PC-3 (cell line): ENCODE measurements at regions not wholly inside any gene's neighbourhood (a gene's known extent, or its start where the extent isn't known, plus 50 kb on each side); places are given as distances from the start of the nearest gene placed in this dataset.

Experiments
- CTCF ChIP-seq: fragments of 300-600 bp; sonication (generic); conservative IDR thresholded peaks from 2 replicates; pipeline ENCODE4 v1.5.1; 2017; ENCODE audit warnings: antibody characterized with exemption, low read depth, mild to moderate bottlenecking, low read length
- EZH2phosphoT487 ChIP-seq: fragments of 300-600 bp; sonication (generic); IDR thresholded peaks from 2 replicates; pipeline ENCODE4 v1.6.1; 2018; ENCODE audit warnings: mild to moderate bottlenecking, antibody characterized with exemption, low read length, borderline replicate concordance

DNA sequence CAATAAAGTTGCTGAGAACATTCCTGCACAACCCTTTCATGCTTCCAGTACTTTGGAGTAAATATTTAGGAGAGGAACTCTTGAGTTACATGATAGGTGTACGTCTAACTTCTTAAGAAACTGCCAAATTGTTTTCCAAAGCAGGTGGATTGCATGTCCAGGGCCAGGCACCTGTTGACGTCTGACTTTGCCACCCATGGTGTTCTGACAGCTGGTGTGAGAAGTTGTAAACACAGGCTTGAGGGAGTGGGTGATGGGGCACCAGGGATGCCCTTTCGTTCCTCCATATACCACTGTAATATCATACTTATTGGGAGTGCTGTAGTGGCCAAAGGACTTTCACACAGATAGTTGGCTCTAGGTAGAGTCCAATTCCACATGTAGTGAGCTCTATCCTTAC, 352.1 kb downstream of the GADD45G start:
- no peak for TF ChIP-seq CTCF
- no peak for TF ChIP-seq EZH2phosphoT487
